Body of pancreas (tissue), 4 donors: ENCODE measurements at regions not wholly inside any gene's neighbourhood (a gene's known extent, or its start where the extent isn't known, plus 50 kb on each side); places are given as distances from the start of the nearest gene placed in this dataset.

Experiments
- ATAC-seq: fragments of 150-250 bp; one replicate; pipeline ENCODE4 v1.9.1; 2016
- DNase-seq, 4 donors: peaks; one replicate each; pipeline ENCODE4 v3.0.0-alpha.2; 2019
- H3K27ac ChIP-seq, 4 donors: fragments of 200-600 bp; sonication (generic); 1 replicate in 3 of 4; 2 replicates in 1 of 4; pipeline versions ENCODE4 v1.5.1 to v1.6.1; 2016 to 2019; ENCODE audit warnings: mild to moderate bottlenecking in 1 of 4, mixed read lengths in 1 of 4, moderate library complexity in 1 of 4
- H3K27me3 ChIP-seq, 2 donors: fragments of 200-600 bp; sonication (generic); one replicate each; pipeline ENCODE4 v1.6.0; 2016; ENCODE audit warnings: mild to moderate bottlenecking in 1 of 2
- H3K36me3 ChIP-seq, 2 donors: fragments of 200-600 bp; sonication (generic); replicated peaks in 1 of 2; 2 replicates each; pipeline ENCODE4 v1.5.1; 2016; ENCODE audit warnings: low read depth in 2 of 2; ENCODE audit not compliant: insufficient read depth in 1 of 2
- H3K4me1 ChIP-seq: fragments of 200-600 bp; sonication (generic); one replicate; pipeline ENCODE4 v1.6.0; 2016
- H3K4me3 ChIP-seq, 2 donors: fragments of 200-600 bp; sonication (generic); 1 replicate in 1 of 2; 2 replicates in 1 of 2; pipeline ENCODE4 v1.5.1; 2016 to 2019
- H3K9me3 ChIP-seq, 3 donors: fragments of 200-600 bp; sonication (generic); 1 replicate in 2 of 3; 2 replicates in 1 of 3; pipeline ENCODE4 v1.5.1; 2016
- POLR2A ChIP-seq, 3 donors: fragments of 450-650 bp; IDR thresholded peaks; one replicate each; pipeline ENCODE4 v1.6.1; 2016; ENCODE audit warnings: antibody characterized with exemption in 3 of 3, mild to moderate bottlenecking in 2 of 3
- WGBS, 2 donors: methylation state at CpG; one replicate each; pipeline ENCODE4 v1.1.5; 2017; 5-methylcytosine and 5-hydroxymethylcytosine counted together
- intact Hi-C: fragments of 100-400 bp; cut with DNase I; formaldehyde crosslinking; loops from one replicate; pipeline ENCODE4 v1.15.1; 2023
- TF ChIP-seq, protein P1 (sequence below), 7 experiments: fragments of 450-650 bp in 4 of 7; fragments of 200-600 bp in 3 of 7; sonication (generic) in 3 of 7; IDR thresholded peaks; one replicate each; pipeline ENCODE4 v1.5.1; 2016 to 2019; ENCODE audit warnings: antibody characterized with exemption in 7 of 7

DNA sequence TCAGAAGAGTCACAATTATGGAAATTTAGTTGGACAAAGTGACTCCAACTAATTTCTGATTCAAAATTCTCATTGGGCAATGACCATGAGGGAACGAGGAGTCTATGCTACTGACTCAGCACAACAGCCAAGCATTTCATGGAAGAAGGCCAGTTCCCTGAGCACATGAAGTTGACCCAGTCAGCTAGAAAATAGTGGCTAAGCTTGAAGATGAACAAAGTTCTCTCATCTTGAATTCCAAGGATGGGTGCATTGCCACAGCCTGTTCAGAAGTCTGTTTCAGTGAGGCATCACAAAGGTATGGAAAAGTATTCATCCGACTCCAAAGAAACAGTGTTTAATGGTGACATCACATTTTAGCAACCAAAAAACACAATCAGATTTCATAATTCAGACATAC lies 676.9 kb downstream of the HACE1 start:
- Histone ChIP-seq H3K4me1 (no peaks in the 10 kb centered on the region), H3K36me3 (no peaks in the 10 kb centered on the region), H3K4me3 (no peak overlapping the region), H3K9me3 (no peaks in the 10 kb centered on the region), H3K27me3 (no peaks in the 10 kb centered on the region), H3K27ac (no peak overlapping the region)
- intact Hi-C loops = no loop called here
- no peak for ATAC-seq
- 64 to 71% methylated on average over 2 of the region's 2 CpGs for WGBS, 2 donors
- TF ChIP-seq, protein P1, sequence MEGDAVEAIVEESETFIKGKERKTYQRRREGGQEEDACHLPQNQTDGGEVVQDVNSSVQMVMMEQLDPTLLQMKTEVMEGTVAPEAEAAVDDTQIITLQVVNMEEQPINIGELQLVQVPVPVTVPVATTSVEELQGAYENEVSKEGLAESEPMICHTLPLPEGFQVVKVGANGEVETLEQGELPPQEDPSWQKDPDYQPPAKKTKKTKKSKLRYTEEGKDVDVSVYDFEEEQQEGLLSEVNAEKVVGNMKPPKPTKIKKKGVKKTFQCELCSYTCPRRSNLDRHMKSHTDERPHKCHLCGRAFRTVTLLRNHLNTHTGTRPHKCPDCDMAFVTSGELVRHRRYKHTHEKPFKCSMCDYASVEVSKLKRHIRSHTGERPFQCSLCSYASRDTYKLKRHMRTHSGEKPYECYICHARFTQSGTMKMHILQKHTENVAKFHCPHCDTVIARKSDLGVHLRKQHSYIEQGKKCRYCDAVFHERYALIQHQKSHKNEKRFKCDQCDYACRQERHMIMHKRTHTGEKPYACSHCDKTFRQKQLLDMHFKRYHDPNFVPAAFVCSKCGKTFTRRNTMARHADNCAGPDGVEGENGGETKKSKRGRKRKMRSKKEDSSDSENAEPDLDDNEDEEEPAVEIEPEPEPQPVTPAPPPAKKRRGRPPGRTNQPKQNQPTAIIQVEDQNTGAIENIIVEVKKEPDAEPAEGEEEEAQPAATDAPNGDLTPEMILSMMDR (IDR thresholded peaks at IDR 0.05) = no peak
- TF ChIP-seq POLR2A (IDR thresholded peaks at IDR 0.05) = no peak
- no peak for DNase-seq

DNA sequence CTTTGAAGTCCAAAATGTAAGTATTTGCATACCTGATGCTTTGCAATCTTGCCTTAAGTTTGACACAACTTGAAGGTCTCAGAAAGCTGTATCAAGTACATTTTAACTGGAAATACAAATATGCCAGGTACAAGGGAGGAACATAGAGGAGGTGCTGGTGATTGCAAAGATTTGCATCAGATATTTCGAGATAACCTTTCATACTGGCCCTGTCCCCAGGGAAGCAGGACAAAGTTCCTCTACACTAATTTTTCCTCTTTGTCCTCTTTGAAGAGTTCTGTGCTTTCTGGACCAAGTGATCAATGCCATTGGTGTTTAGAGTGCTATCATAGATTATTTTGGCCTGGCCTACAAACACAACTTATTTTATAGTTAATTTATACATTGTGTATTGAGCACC lies 686.1 kb downstream of the HACE1 start:
- no peaks in the 10 kb centered on the region for H3K36me3 ChIP-seq
- H3K4me1 ChIP-seq = no peaks in the 10 kb centered on the region
- DNase-seq = no peak
- ATAC-seq = no peak
- no peaks in the 10 kb centered on the region for H3K27me3 ChIP-seq
- H3K9me3 ChIP-seq = no peaks in the 10 kb centered on the region
- H3K27ac ChIP-seq = no peak overlapping the region
- 41 to 57% methylated on average over 1 of the region's 1 CpG for WGBS, 2 donors
- intact Hi-C loops = no loop called here
- TF ChIP-seq, protein P1 (IDR thresholded peaks at IDR 0.05) = no peak
- TF ChIP-seq POLR2A (IDR thresholded peaks at IDR 0.05) = no peak
- no peak overlapping the region for H3K4me3 ChIP-seq

DNA sequence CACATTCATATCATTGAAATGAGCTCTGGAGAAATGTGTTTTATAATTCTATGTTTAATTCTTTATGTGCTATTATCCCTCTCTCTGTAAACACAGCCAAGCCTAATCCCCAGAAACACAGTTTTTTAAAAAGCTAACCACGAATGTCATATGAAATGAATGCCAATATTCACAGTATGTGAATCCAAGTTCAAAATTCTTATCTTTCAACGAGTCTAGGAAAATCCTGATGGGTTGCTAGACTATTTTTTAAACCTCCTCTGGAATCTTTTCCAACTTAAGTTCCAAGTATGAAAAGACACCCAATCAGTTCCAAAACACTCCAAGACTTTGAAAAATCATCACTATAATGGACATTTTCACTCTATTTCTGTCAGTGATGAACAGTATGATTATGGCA lies 689.3 kb downstream of the HACE1 start:
- H3K27ac ChIP-seq = no peak overlapping the region
- WGBS, 2 donors = 28 to 35% methylated on average over 2 of the region's 2 CpGs
- intact Hi-C loops = no loop called here
- no peaks in the 10 kb centered on the region for H3K9me3 ChIP-seq
- H3K4me3 ChIP-seq = no peak overlapping the region
- no peak for TF ChIP-seq POLR2A (IDR thresholded peaks at IDR 0.05)
- TF ChIP-seq, protein P1 (IDR thresholded peaks at IDR 0.05) = no peak
- no peaks in the 10 kb centered on the region for H3K27me3 ChIP-seq
- ATAC-seq = no peak
- no peak for DNase-seq
- no peaks in the 10 kb centered on the region for H3K4me1 ChIP-seq
- no peaks in the 10 kb centered on the region for H3K36me3 ChIP-seq

DNA sequence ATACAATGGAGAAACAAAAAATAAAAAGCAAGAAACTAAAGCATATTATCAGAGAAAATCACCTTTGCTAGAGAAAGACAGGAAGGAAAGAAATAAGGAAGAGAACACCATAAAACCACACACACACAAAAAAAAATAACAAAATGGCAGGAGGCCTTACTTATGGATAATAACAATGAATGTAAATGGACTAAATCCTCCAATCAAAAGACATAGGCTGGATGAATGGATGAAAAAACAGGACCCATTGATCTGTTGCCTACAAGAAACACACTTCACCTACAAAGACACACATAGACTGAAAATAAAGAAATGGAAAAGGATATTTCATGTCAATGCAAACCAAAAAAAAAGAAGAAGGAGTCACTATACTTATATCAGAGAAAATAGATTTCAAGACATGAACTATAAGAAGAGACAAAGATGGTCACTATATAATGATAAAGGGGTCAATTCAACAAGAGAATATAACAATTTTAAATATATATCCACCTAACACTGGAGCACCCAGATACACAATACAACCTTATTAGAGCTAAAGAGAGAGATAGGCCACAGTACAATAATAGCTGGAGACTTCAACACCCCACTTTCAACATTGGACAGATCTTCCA lies 693.6 kb downstream of the HACE1 start:
- no peaks in the 10 kb centered on the region for H3K27me3 ChIP-seq
- H3K27ac ChIP-seq = no peak overlapping the region
- no peaks in the 10 kb centered on the region for H3K36me3 ChIP-seq
- H3K4me3 ChIP-seq = no peak overlapping the region
- no peak for TF ChIP-seq POLR2A (IDR thresholded peaks at IDR 0.05)
- TF ChIP-seq, protein P1 (IDR thresholded peaks at IDR 0.05) = no peak
- ATAC-seq = no peak
- H3K4me1 ChIP-seq = no peaks in the 10 kb centered on the region
- intact Hi-C loops = no loop called here
- no peaks in the 10 kb centered on the region for H3K9me3 ChIP-seq
- no peak for DNase-seq

DNA sequence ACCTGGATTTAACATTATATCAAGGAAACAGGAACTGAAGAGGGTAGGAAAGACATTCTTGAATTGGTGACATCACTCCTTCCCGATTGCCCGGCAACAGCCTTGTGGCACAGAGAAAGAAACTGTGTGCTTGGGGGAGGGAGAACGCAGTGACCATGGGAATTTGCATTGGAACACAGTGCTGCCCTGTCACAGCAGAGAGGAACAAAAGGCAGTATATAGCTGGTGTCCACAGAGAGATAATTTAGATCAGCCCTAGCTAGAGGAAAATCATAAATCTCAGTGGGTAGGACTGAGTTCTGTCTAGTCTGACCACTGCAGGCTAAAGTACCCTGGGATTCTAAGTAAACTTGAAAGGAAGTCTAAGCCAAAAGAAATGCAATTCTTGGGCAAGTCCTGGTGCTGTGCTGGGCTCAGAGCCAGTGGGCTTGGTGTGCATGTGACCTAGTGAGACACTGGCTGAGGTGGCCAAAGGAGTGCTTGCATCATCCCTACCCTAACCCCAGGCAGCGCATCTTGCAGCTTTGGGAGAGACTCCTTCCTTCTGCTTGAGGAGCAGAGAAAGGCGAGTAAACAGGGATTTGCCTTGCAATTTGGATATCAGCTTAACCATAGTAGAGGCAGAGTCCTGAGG lies 697.6 kb downstream of the HACE1 start:
- H3K9me3 ChIP-seq = no peaks in the 10 kb centered on the region
- no peaks in the 10 kb centered on the region for H3K4me1 ChIP-seq
- no peaks in the 10 kb centered on the region for H3K27me3 ChIP-seq
- H3K27ac ChIP-seq = no peak overlapping the region
- no peaks in the 10 kb centered on the region for H3K36me3 ChIP-seq
- WGBS, 2 donors = 70 to 80% methylated on average over 5 of the region's 5 CpGs
- TF ChIP-seq, protein P1 (IDR thresholded peaks at IDR 0.05) = no peak
- TF ChIP-seq POLR2A (IDR thresholded peaks at IDR 0.05) = no peak
- no peak overlapping the region for H3K4me3 ChIP-seq
- intact Hi-C loops = no loop called here
- DNase-seq (no peak), ATAC-seq (no peak)
